ENCODE measurements at regions not wholly inside any gene's neighbourhood (a gene's known extent, or its start where the extent isn't known, plus 50 kb on each side); places are given as distances from the start of the nearest gene placed in this dataset.
"Not testable (repeated sequence)": the region's sequence is repeated elsewhere in the genome, so short reads cannot be mapped to it uniquely, and the experiment has no call there.

- no peak for DNase-seq
Observed at GRCh38 chr18:34280000-34280399, 55.3 kb upstream of the NOL4 start.

DNA sequence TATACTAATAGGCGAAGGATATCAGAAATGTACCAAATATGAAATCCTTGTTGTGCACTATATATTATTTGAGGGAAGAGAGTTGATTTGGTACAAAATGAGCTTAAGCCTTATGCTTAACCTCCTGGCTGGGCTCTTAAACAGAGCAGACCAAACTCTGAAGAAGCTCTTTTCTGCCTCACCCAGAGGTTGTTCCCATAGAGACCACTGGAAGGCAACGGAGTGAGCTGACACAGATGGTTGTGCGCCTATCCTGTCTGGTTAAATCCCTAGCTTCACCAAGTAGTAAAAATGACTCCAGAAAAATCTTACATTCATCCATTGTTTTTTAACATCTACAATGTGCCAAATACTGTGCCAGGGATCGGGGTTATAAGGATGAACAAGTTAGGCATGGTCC, 55.9 kb upstream of the NOL4 start:
- DNase-seq: no peak

DNA sequence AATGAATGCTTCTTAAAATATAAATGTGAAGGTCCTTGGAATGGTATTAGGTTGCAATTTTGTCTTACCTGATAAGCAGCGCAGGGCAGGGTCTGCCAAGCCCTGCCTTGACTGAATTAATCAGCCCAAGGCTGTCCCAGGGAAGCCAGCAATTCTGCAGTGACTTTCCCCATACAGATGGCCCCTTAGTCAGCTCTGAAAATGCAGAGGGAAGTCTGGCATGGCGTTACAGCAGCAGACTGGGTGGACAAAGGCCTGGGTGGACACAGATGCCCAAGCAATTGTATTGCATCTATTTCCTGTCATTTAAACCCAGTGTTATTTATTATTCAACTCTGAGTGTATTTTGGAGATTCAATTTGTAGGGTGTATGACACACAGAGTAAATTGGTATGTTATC, 56.6 kb upstream of the NOL4 start:
- no peak for DNase-seq

DNA sequence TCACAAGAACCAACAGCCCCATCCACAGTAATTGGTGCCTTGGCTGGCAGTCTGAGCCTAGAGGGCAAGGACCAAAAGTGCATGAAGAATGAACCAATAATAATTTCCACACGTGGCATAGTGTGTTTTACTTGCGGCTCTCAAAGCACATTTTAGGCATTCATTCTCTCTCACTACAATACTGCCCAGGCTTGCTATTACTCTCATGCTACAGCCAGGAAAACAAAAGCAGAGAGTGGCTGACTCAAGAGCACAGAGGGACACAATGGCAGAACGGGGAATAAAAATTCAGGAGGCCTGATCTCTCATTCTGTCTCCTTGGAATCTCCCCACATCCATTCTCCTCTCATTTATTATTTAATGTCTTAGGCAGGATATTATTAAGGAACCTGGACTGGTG, 57.0 kb upstream of the NOL4 start:
- no peak for DNase-seq

GRCh38 chr18:34283506-34283905, 58.8 kb upstream of the NOL4 start:
- no peak for DNase-seq

GRCh38 chr18:34287825-34288224, 63.1 kb upstream of the NOL4 start:
- DNase-seq: no peak

DNA sequence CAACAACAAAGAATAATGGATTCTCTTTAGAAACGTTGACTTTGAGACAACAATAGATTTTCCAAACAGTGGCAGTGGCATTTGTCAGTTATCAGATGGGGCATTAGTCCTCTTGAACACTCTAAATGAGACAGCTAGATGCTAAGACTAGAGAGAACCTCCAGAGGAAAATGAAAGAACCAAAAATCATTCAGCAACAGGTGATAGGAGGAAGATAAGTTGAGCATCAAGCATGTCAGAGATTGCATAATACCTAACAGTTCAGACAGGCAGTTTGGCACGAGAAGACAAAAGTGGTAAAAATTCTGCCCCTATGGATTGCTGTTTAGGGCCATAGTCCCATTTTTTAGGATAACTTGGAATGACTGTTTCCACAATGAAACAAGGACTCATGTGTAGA, 67.9 kb upstream of the NOL4 start:
- no peak for DNase-seq

- DNase-seq: no peak
Observed at GRCh38 chr18:34297287-34297686, 72.6 kb upstream of the NOL4 start.

DNA sequence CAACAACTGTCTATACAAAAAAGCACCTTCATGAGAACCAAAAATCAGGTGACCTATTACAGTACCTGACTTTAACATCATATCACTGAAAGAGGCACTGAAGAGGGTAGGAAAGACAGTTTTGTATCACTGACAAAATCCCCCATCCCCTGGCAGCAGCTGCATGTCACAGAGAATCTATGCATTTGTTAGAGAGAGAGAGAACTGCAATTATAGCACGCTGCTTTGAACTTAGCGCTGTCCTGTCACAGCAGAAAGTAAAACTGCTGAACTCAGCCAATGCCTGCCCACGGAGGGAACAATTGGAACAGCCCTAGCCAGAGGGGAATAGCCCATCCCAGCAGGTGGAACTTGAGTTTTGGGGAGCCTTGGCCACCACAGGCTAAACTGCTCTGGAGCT, 75.1 kb upstream of the NOL4 start:
- no peak for DNase-seq

- no peak for DNase-seq
Observed at GRCh38 chr18:34311468-34311867, 86.8 kb upstream of the NOL4 start.

DNA sequence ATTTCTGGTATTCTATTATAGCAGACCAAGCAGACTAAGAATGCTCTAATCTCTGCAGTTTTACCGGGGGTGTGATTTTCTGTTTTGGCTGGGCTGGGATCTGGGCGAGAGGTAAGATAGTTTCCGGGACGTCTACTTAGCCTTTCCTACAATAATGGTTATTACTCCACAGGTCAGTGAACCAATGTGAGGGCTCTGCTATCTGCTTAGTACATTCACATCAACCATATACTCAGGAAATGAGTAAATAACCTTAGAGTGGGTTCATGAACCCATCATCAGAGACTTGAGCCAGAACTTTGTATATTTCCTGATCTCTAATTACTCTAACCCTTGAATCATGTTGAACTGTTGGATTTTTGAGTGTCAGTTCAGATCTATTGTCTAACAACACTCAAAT, 90.1 kb upstream of the NOL4 start:
- DNase-seq: no peak

DNA sequence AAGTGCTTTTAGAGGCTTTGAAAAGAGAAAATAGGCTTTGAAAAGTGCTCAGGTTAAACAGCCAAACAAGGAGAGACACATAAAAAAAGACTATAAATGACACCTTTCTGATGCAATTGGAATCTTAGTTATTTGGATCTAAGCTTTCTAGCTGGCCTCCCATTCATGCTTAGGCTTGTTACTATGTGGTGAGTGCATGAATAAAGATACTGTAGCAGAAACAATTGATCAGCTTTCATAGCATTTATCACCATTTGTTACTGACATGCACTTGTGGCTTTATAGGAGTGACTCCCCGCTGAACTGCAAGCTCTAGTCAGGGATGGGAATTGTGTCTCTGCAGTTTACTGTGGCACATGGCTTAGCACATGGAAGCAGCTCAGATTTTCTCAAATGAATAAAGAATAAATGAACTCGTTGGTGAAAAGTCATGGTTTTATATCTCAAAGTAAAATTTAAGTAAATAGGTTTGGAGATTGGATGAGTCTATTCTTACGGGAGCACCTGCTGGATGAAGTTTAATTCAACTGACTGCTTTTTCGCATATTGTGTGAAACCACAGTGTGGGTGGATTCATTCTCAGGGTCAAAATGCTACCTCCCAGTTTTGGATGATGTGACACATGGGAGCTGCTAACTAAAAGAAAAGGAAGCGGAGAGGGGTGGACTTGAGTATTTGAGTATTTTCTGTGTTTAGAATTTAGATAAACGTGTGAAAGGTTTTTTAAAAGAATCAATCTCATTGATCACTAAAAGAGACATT, 91.1 kb upstream of the NOL4 start:
- DNase-seq: no peak

- DNase-seq: no peak
Observed at GRCh38 chr18:34320267-34320666, 95.6 kb upstream of the NOL4 start.

GRCh38 chr18:34321066-34321465, 96.4 kb upstream of the NOL4 start:
- no peak for DNase-seq

- peak; percentile 58 for DNase-seq
Observed at GRCh38 chr18:34322365-34323289, 97.9 kb upstream of the NOL4 start.

- no peak for DNase-seq
Observed at GRCh38 chr18:34329840-34330239, 105.1 kb upstream of the NOL4 start.

GRCh38 chr18:34330308-34330707, 105.6 kb upstream of the NOL4 start:
- DNase-seq: peak; percentile 6

GRCh38 chr18:34330907-34331306, 106.2 kb upstream of the NOL4 start:
- not testable (repeated sequence) for DNase-seq

- DNase-seq: not testable (repeated sequence)
Observed at GRCh38 chr18:34331343-34331742, 106.6 kb upstream of the NOL4 start.

DNA sequence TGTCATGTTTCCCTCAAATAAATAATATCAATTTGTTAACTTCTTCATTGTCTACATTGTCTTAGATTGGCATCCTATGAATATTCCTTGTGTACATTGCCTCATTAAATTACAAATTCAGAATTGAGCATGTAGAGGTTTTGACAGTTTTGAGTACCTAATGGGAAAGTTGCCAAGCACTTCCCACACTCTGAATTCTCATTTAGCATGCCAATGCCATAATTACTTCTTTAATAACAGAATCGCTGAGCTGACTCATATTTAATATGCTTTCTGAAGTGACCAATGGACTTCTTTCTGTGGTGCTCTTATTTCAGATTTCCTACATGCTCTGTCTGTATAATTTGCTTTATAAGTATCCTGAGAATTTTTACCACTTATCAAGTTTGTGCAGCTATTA, 114.4 kb upstream of the NOL4 start:
- DNase-seq: no peak

DNA sequence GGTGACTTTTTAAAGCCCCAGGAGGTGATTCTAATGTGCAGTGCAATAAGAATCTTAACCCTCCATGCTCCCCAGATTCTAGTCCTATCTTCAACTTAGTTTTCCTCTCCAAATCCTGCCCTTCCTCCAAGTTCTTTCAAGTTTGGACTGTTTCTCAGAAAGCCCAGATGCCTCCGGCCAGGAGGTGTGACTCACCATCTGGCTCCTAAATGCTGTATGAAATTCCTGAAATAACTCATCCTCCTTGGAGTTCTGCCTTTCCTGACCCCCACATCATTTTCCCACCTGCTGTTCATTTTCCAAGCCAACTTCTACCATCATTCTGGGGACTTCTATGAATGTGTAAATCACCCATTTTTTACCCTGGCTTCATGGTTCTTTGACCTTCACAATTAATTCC, 118.2 kb upstream of the NOL4 start:
- DNase-seq: peak; percentile 79

GRCh38 chr18:34345738-34346137, 121.0 kb upstream of the NOL4 start:
- DNase-seq: peak; percentile 19

GRCh38 chr18:34350778-34351177, 126.1 kb upstream of the NOL4 start:
- DNase-seq: no peak

All from fibroblast of skin of back (primary cell).